Epithelial cell of prostate (primary cell): ENCODE measurements at regions not wholly inside any gene's neighbourhood (a gene's known extent, or its start where the extent isn't known, plus 50 kb on each side); places are given as distances from the start of the nearest gene placed in this dataset.

Source experiments
- DNase-seq: peaks from one replicate; pipeline ENCODE4 v3.0.0-alpha.2; 2011; ENCODE audit warnings: low read depth, low spot score
- H3K27ac ChIP-seq: fragments of 450-650 bp; 2 replicates; pipeline ENCODE4 v1.5.1; 2017; ENCODE audit warnings: mild to moderate bottlenecking

- H3K27ac ChIP-seq: no peak overlapping the region
- DNase-seq: no peak
These were observed 128.7 kb downstream of the KLF12 start for GRCh38 chr13:74005320-74006157.

- H3K27ac ChIP-seq: no peak overlapping the region
- no peak for DNase-seq
These were observed 130.1 kb downstream of the KLF12 start for GRCh38 chr13:74004109-74004508.

DNA sequence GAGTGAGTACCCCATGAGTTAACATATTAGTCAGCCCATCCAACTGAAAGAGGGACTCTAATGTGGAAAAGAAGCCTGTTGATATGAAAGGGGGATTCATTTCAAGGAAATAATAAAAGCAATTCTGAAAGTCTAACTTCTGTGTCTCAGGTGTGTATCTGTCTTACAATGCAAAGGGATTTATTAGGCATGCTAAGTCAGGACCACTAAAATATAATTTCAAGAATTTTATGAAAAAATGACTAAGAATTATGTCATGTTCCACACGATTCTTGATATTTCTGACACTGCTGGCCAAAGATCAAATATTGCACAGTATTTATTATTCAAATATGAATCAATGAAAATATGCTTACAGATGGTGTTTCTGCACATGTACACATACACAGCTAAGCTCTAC, 130.8 kb downstream of the KLF12 start:
- no peak for DNase-seq
- no peak overlapping the region for H3K27ac ChIP-seq

GRCh38 chr13:74000876-74001275, 133.3 kb downstream of the KLF12 start:
- DNase-seq: no peak
- H3K27ac ChIP-seq: no peak overlapping the region

DNA sequence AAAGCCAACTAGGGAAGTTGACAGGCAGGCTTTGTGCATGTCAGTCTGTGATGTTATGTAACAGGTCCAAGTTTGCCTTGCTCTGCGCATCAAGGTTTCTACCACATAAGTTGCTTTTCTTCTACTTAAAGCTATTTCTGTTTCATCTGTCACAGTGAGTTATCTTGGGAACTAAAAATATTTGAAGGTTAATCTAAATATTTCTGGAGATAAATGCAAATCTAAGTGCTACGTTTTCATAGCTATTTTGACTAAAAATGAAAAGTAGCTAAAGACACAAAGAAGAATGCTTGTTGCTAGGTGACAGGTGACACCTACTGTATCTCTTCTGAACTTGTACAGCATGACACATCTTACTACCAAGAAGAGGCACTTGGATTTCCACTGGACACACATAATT, 135.6 kb downstream of the KLF12 start:
- no peak overlapping the region for H3K27ac ChIP-seq
- DNase-seq: no peak

DNA sequence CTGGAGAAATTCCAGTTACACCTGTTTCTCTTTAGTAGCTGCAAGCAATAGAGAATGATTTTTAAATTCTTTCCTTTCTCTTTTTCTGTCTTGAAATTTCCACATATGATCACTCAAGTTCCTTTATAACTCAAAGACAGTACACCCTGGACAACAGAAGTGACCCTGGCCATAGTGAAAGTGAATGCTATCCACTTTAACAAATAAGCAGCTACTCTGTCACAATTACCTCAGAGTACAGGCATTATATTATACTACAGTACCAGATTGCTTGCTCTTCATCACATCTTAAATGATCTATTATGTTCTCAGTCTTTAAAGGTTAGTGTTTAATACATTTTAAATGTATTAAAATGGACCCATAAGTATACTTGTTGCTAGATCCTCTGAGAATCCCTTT, 136.2 kb downstream of the KLF12 start:
- no peak for DNase-seq
- H3K27ac ChIP-seq: no peak overlapping the region

GRCh38 chr13:73996569-73996968, 137.6 kb downstream of the KLF12 start:
- H3K27ac ChIP-seq: no peak overlapping the region
- DNase-seq: no peak

DNA sequence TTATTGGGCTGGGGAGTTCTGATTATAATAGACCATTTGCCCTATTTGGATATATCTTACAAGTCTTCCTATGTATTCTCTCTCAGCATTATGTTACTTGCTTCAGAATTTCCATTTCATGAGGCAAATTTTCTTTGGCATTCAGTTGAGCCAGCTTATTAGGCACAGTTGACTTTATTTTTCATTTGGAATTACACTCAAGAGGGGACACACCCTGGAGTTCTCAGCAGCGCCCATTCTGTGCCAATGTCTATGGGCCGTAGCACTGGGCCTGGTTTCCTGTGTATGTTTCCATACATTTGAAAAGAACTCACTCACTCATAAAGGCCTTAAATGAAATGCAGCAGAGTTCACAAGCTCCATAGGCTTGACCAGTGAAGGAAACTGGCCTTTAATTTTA, 138.5 kb downstream of the KLF12 start:
- no peak overlapping the region for H3K27ac ChIP-seq
- no peak for DNase-seq

DNA sequence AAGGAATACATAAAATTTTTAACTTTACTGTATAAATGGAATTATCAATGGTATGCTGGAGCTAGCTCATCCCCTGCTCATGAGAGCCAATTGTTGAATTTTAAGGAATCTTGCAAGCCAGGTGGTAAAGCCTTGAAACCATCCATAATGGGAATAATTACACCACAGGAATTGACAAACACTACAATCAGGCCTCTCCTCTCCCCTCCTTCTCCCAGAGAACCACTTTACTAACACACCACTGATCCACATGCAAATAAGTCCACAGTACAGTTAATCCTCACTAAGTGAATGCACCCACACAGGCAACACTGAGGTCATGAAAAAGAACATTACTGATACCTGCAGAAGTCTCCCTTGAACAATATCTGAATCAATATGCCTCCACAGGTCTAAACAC, 140.5 kb downstream of the KLF12 start:
- DNase-seq: no peak
- no peak overlapping the region for H3K27ac ChIP-seq

GRCh38 chr13:73991884-73992283, 142.3 kb downstream of the KLF12 start:
- DNase-seq: no peak
- no peak overlapping the region for H3K27ac ChIP-seq

- DNase-seq: no peak
These were observed 142.8 kb downstream of the KLF12 start for GRCh38 chr13:73991384-73991783.

DNA sequence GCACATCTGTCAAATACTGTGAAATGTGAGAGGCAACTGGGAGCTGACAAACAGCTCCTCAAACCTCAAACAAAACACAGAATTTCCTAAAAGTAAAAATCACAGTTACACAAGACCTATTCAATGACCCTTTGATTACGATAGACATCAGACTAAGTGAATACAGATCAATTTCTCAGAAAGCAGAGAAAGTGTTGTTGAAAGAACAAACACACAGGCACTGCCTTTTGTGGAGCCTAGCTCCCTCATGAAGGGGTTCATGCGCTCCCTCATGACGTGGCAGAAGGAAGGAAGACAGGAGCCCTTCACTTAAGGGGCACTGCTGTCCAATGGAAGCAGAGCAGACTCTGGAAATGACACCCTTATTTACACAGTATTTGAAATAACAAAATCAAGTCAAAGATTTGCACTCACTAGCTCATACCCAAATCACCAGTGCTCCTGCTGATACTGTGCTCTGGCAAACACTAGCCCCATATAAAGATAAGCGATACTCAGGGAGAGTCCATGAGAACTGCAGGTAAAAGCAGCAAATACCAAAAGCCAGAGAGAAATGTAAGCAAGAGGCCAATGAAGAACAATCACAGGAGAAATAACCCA, 144.9 kb downstream of the KLF12 start:
- H3K27ac ChIP-seq: no peak overlapping the region
- DNase-seq: no peak

More at GRCh38 chr13:73991384-73991783, 142.8 kb downstream of the KLF12 start:
- H3K27ac ChIP-seq: no peak overlapping the region

DNA sequence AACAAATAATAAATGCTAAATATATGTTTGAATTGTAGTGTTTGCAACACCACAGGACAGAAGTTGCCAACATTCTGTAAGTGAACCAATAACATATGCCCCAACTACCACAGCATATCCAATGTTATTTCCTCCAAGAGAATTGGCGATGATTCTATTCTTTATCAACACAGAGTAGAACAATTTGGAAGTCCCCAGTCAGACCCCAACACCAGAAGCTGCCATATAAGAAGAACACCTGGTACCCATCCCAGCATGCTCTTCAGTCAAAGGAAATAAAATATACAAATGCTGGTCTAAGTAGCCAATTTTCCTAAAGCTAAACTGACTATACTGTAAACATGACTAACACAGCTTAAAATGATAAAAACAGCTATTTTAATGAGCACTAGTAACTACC, 145.7 kb downstream of the KLF12 start:
- DNase-seq: no peak
- H3K27ac ChIP-seq: no peak overlapping the region

- DNase-seq: no peak
- H3K27ac ChIP-seq: no peak overlapping the region
These were observed 146.6 kb downstream of the KLF12 start for GRCh38 chr13:73987618-73988017.

- DNase-seq: no peak
- no peak overlapping the region for H3K27ac ChIP-seq
These were observed 148.4 kb downstream of the KLF12 start for GRCh38 chr13:73985783-73986182.

GRCh38 chr13:73984949-73985691, 149.1 kb downstream of the KLF12 start:
- no peak for DNase-seq
- no peak overlapping the region for H3K27ac ChIP-seq

- no peak for DNase-seq
- no peak overlapping the region for H3K27ac ChIP-seq
These were observed 150.0 kb downstream of the KLF12 start for GRCh38 chr13:73984201-73984600.

DNA sequence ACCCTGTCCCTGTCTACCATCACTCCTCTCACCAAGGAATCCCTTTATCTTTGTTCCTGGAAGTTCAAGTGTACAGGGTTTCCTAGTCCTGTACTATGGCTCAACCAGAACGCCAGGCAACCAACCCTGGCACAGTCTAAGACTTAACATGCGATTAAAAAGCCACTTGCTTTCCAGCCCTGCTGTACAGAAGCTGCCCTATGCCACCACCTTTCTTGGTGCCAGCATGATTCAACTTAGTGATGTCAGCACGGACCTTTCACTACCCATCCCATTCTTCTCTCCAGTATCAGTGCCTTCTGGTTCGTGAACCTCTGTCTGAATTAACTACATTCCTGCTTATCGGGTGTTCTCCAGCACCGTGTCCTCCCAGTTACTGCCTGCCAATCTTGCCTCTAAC, 151.1 kb downstream of the KLF12 start:
- H3K27ac ChIP-seq: no peak overlapping the region
- no peak for DNase-seq

- no peak for DNase-seq
- no peak overlapping the region for H3K27ac ChIP-seq
These were observed 152.6 kb downstream of the KLF12 start for GRCh38 chr13:73981595-73981994.

DNA sequence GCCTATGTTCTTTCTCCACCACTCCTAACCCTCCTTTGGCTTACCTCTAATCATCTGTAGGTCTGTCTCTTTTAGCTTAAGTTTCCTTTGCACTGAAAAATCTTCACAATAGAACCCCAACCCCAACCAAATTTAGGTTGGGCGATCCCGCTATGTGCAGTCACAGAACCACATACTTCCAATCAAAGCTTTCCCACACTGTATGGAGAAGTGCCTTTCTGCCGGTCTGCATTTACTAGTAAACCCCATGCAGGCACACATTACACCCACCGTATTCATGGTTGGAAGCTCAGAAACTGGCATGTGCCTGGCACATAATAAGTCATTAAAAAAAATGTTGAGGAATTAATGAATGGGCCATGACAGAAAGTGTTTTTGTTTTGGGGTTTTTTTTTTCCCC, 158.4 kb downstream of the KLF12 start:
- H3K27ac ChIP-seq: no peak overlapping the region
- DNase-seq: no peak

GRCh38 chr13:73974051-73974450, 160.2 kb downstream of the KLF12 start:
- H3K27ac ChIP-seq: no peak overlapping the region
- no peak for DNase-seq
